PC-3 (cell line): ENCODE measurements at regions not wholly inside any gene's neighbourhood (a gene's known extent, or its start where the extent isn't known, plus 50 kb on each side); places are given as distances from the start of the nearest gene placed in this dataset.

Experiments
- ATAC-seq: fragments of 200-7000 bp; cut with Tn5 transposase; 2 replicates; pipeline ENCODE4 v1.9.1; 2020; ENCODE audit warnings: mild to moderate bottlenecking, moderate library complexity
- BruUV-seq: library from RNA; stranded (reverse); fragments of 400-500 nt; replicated peaks from 2 replicates; lab custom pipeline; 2021; lab: Mats Ljungman, UMichigan
- CTCF ChIA-PET: fragments of 300-600 bp; sonication (Branson Sonifier 250); formaldehyde crosslinking; loops from one replicate; lab custom pipeline; 2022; ENCODE audit warnings: antibody characterized with exemption; lab: Charles Lee
- POLR2A ChIA-PET: fragments of 300-600 bp; sonication (Branson Sonifier 250); formaldehyde crosslinking; loops from one replicate; lab custom pipeline; 2022; ENCODE audit warnings: antibody characterized with exemption; ENCODE audit not compliant: unreplicated experiment; lab: Charles Lee
- DNase-seq: peaks from one replicate; pipeline ENCODE4 v3.0.0-alpha.2; 2015
- H2AFZ ChIP-seq: fragments of 300-600 bp; sonication (generic); 2 replicates; pipeline ENCODE4 v1.6.0; 2016; ENCODE audit warnings: antibody characterized with exemption, low read length
- H3F3A ChIP-seq: fragments of 300-600 bp; sonication (generic); one replicate; pipeline ENCODE4 v1.6.0; 2017; ENCODE audit warnings: antibody characterized with exemption, low read length, control low read depth, mild to moderate bottlenecking; ENCODE audit not compliant: unreplicated experiment
- H3K27ac ChIP-seq: fragments of 300-600 bp; sonication (generic); 2 replicates; pipeline ENCODE4 v1.5.1; 2016; ENCODE audit warnings: mild to moderate bottlenecking, low read length
- H3K27me3 ChIP-seq: fragments of 300-600 bp; sonication (generic); 2 replicates; pipeline ENCODE4 v1.6.1; 2016; ENCODE audit warnings: low read length, mixed read lengths
- H3K36me3 ChIP-seq: fragments of 300-600 bp; sonication (generic); 2 replicates; pipeline ENCODE4 v1.6.1; 2016; ENCODE audit warnings: low read depth, mixed run types, low read length, mixed read lengths
- H3K4me1 ChIP-seq: fragments of 300-600 bp; sonication (generic); 2 replicates; pipeline ENCODE4 v1.5.1; 2016; ENCODE audit warnings: low read length; ENCODE audit not compliant: insufficient read depth
- H3K4me2 ChIP-seq: fragments of 300-600 bp; sonication (generic); 2 replicates; pipeline ENCODE4 v1.6.0; 2016; ENCODE audit warnings: low read length
- H3K4me3 ChIP-seq: fragments of 300-600 bp; sonication (generic); 2 replicates; pipeline ENCODE4 v1.5.1; 2016; ENCODE audit warnings: mild to moderate bottlenecking, low read length, mixed read lengths
- H3K79me2 ChIP-seq: fragments of 300-600 bp; sonication (generic); 2 replicates; pipeline ENCODE4 v1.6.1; 2017; ENCODE audit warnings: low read length, mixed read lengths
- H3K9ac ChIP-seq: fragments of 300-600 bp; sonication (generic); 2 replicates; pipeline ENCODE4 v1.6.0; 2016; ENCODE audit warnings: mild to moderate bottlenecking, low read length
- H3K9me2 ChIP-seq: fragments of 300-600 bp; sonication (generic); replicated peaks from 2 replicates; pipeline ENCODE4 v1.6.1; 2016; ENCODE audit warnings: mixed run types, low read length, mixed read lengths
- H3K9me3 ChIP-seq: fragments of 300-600 bp; sonication (generic); 2 replicates; pipeline ENCODE4 v1.6.1; 2016; ENCODE audit warnings: low read length, mixed read lengths
- H4K20me1 ChIP-seq: fragments of 300-600 bp; sonication (generic); 2 replicates; pipeline ENCODE4 v1.6.1; 2016; ENCODE audit warnings: low read length, mixed read lengths
- EZH2 ChIP-seq: fragments of 300-600 bp; sonication (generic); IDR thresholded peaks from one replicate; pipeline ENCODE4 v1.6.1; 2017; ENCODE audit warnings: antibody characterized with exemption, mild to moderate bottlenecking, low read length; ENCODE audit not compliant: unreplicated experiment
- EZH2phosphoT487 ChIP-seq: fragments of 300-600 bp; sonication (generic); IDR thresholded peaks from 2 replicates; pipeline ENCODE4 v1.6.1; 2018; ENCODE audit warnings: mild to moderate bottlenecking, antibody characterized with exemption, low read length, borderline replicate concordance
- intact Hi-C: fragments of 100-400 bp; cut with micrococcal nuclease; formaldehyde crosslinking; loops from 2 replicates; pipeline ENCODE4 v1.9.0; 2023
- TF ChIP-seq, protein P1 (sequence below): fragments of 300-600 bp; sonication (generic); conservative IDR thresholded peaks from 2 replicates; pipeline ENCODE4 v1.5.1; 2017; ENCODE audit warnings: antibody characterized with exemption, low read depth, mild to moderate bottlenecking, low read length

DNA sequence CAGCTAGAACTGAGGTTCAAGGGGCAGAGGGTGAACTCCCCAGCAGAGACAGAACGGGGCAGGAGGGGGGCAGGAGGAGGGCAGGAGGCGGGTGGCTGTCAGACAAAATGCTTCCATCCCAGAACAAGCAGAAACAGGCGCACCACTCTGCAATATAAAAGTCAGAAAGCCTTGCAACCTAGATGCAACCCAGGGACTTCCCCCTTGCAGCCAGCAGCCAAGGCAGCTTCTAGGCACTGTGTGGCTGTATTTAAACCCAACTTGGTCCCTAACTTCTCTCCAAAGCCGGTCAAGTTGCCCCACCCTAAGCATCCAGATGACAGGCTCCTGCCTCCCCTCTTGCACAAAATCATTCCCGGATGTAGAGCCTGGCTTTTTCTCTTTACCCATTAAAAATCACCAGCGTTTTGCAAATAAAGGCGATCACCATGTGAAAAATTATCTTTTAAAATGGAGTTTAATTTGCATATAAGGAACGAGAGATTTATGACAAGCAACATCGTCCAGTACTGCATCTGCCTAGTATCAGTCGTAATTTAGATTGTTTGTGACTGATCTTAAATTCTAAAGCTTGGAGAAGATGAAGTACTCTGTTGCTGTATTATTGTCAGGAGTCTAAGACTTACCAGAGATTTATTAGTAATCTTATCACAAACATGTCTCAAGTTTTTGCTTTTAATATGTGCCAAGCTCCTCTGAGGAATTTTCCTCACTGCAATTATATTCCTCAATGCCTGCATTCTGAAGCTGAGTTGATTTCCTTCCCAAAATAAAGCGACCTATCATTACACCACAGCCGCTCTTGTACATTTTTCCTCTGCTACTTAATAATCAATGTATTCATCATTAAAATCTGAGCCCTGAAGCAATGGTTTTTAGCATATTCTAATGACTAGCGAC is 307.1 kb upstream of the ZNF507 start:
- Histone ChIP-seq H3K79me2 (no peaks in the 10 kb centered on the region), H3K4me3 (no peak overlapping the region), H3K27ac (no peak overlapping the region), H3K9me3 (no peaks in the 10 kb centered on the region), H2AFZ (no peak overlapping the region), H3K27me3 (peaks cover 13% of the 10 kb centered on the region), H3F3A (no peaks in the 10 kb centered on the region), H4K20me1 (no peaks in the 10 kb centered on the region), H3K4me1 (no peaks in the 10 kb centered on the region), H3K9ac (no peak overlapping the region), H3K9me2 (no peaks in the 10 kb centered on the region), H3K36me3 (no peaks in the 10 kb centered on the region), H3K4me2 (no peak overlapping the region)
- no peak for TF ChIP-seq EZH2phosphoT487
- TF ChIP-seq EZH2 = no peak
- TF ChIP-seq, protein P1, sequence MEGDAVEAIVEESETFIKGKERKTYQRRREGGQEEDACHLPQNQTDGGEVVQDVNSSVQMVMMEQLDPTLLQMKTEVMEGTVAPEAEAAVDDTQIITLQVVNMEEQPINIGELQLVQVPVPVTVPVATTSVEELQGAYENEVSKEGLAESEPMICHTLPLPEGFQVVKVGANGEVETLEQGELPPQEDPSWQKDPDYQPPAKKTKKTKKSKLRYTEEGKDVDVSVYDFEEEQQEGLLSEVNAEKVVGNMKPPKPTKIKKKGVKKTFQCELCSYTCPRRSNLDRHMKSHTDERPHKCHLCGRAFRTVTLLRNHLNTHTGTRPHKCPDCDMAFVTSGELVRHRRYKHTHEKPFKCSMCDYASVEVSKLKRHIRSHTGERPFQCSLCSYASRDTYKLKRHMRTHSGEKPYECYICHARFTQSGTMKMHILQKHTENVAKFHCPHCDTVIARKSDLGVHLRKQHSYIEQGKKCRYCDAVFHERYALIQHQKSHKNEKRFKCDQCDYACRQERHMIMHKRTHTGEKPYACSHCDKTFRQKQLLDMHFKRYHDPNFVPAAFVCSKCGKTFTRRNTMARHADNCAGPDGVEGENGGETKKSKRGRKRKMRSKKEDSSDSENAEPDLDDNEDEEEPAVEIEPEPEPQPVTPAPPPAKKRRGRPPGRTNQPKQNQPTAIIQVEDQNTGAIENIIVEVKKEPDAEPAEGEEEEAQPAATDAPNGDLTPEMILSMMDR = no peak
- ATAC-seq (no peak), DNase-seq (no peak)
- POLR2A ChIA-PET = no interaction called here
- CTCF ChIA-PET = no interaction called here
- intact Hi-C loops = no loop called here
- no TSS peak for BruUV-seq

DNA sequence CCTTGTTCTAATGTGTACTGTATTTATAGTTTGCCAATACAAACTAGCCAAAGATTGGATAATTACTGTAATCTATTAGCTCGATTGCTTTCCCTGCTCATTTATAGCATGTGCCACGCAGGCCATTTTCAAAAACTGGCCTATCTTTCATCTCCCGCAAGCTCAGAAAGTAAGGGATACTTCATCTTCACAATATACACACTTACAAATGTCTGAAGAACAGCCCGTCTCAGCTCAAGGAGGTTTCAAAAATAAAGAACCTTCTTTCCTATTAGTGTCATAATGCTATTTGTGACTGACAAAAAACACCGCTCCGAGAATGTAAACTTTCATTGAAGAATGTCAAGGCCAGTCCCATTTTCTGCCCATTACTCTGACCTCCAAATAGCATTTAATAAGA is 306.4 kb upstream of the ZNF507 start:
- TF ChIP-seq, protein P1 = no peak
- TF ChIP-seq EZH2 (no peak), EZH2phosphoT487 (no peak)
- BruUV-seq = no TSS peak
- Histone ChIP-seq H2AFZ (no peak overlapping the region), H3K4me3 (no peak overlapping the region), H3K9ac (no peak overlapping the region), H3K27me3 (peaks cover 13% of the 10 kb centered on the region), H3K4me2 (no peak overlapping the region), H3K9me2 (no peaks in the 10 kb centered on the region), H3K79me2 (no peaks in the 10 kb centered on the region), H3K36me3 (no peaks in the 10 kb centered on the region), H3F3A (no peaks in the 10 kb centered on the region), H4K20me1 (no peaks in the 10 kb centered on the region), H3K27ac (no peak overlapping the region), H3K9me3 (no peaks in the 10 kb centered on the region), H3K4me1 (no peaks in the 10 kb centered on the region)
- ATAC-seq = no peak
- CTCF ChIA-PET = no interaction called here
- intact Hi-C loops = no loop called here
- DNase-seq = no peak
- POLR2A ChIA-PET = no interaction called here

DNA sequence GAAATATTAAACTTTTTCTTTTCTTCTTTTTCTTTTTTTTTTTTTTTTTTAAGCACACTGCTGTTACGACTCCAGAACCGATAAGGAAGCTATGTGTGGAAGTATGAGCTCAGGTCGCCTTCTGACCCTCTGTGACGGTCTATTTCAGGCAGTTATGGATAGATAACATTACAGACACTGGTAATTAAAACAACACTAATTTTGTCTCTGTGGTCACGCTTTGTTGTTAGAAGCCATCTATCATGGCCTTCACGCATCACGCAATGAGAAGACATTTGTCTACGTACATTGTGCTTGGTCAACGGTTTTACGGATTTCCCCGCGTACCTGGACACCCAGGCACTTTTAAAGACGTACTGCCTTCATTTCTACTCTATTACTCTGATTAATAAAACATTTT is 306.0 kb upstream of the ZNF507 start:
- Histone ChIP-seq H3K4me1 (no peaks in the 10 kb centered on the region), H3K9me2 (no peaks in the 10 kb centered on the region), H3K9ac (no peak overlapping the region), H3K36me3 (no peaks in the 10 kb centered on the region), H2AFZ (no peak overlapping the region), H3F3A (no peaks in the 10 kb centered on the region), H3K4me3 (no peak overlapping the region), H4K20me1 (no peaks in the 10 kb centered on the region), H3K27me3 (peaks cover 13% of the 10 kb centered on the region), H3K79me2 (no peaks in the 10 kb centered on the region), H3K4me2 (no peak overlapping the region), H3K27ac (no peak overlapping the region), H3K9me3 (no peaks in the 10 kb centered on the region)
- CTCF ChIA-PET = no interaction called here
- TF ChIP-seq EZH2phosphoT487 (no peak), EZH2 (no peak)
- TF ChIP-seq, protein P1 = no peak
- DNase-seq (no peak), ATAC-seq (no peak)
- POLR2A ChIA-PET = no interaction called here
- intact Hi-C loops = no loop called here
- BruUV-seq = no TSS peak
